OCI-LY7 (cell line): ENCODE measurements at regions not wholly inside any gene's neighbourhood (a gene's known extent, or its start where the extent isn't known, plus 50 kb on each side); places are given as distances from the start of the nearest gene placed in this dataset.

Experiments
- EZH2phosphoT487 ChIP-seq: fragments of 200-600 bp; sonication (generic); IDR thresholded peaks from 2 replicates; pipeline ENCODE4 v1.6.1; 2018; ENCODE audit warnings: low read depth, borderline replicate concordance, mild to moderate bottlenecking, mixed run types, antibody characterized with exemption, low read length, moderate library complexity, mixed read lengths
- TF ChIP-seq, protein P1 (sequence below): fragments of 200-600 bp; sonication (generic); conservative IDR thresholded peaks from 2 replicates; pipeline ENCODE4 v1.5.1; 2014; ENCODE audit warnings: mild to moderate bottlenecking, antibody characterized with exemption, low read length, moderate library complexity, mixed read lengths

DNA sequence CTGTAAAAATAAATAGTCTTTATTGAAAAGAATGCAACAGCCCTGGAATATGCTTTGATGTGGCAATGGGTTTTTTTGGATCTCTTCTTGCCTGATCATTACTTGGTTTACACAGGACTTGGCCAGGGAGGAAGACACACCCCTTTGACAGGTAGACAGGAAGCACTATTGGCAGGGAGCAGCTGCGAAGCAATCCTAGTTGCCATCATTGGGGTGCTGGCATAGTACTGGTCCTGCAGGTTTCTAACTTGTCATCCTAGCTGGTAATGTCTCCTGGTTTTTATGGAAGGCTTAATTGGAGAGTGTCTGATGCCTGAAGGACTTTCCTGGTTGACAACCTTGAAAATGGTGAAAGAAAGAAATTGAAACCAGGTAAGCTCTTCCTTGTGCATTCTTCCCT is 71.2 kb upstream of the CCN6 start:
- TF ChIP-seq, protein P1, sequence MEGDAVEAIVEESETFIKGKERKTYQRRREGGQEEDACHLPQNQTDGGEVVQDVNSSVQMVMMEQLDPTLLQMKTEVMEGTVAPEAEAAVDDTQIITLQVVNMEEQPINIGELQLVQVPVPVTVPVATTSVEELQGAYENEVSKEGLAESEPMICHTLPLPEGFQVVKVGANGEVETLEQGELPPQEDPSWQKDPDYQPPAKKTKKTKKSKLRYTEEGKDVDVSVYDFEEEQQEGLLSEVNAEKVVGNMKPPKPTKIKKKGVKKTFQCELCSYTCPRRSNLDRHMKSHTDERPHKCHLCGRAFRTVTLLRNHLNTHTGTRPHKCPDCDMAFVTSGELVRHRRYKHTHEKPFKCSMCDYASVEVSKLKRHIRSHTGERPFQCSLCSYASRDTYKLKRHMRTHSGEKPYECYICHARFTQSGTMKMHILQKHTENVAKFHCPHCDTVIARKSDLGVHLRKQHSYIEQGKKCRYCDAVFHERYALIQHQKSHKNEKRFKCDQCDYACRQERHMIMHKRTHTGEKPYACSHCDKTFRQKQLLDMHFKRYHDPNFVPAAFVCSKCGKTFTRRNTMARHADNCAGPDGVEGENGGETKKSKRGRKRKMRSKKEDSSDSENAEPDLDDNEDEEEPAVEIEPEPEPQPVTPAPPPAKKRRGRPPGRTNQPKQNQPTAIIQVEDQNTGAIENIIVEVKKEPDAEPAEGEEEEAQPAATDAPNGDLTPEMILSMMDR, result no peak
- no peak for TF ChIP-seq EZH2phosphoT487
